K562 (cell line): ENCODE measurements at regions not wholly inside any gene's neighbourhood (a gene's known extent, or its start where the extent isn't known, plus 50 kb on each side); places are given as distances from the start of the nearest gene placed in this dataset.

Experiments used
- ATAC-seq: fragments of 200-7000 bp; cut with Tn5 transposase; 3 replicates; pipeline ENCODE4 v1.9.1; 2020; ENCODE audit warnings: moderate library complexity
- BruUV-seq: library from RNA; stranded (reverse); fragments of 400-500 nt; replicated peaks from 2 replicates; lab custom pipeline; 2021; lab: Mats Ljungman, UMichigan
- CTCF ChIA-PET: fragments of 300-600 bp; formaldehyde crosslinking; extraction: SDS; loops from one replicate; lab custom pipeline; 2021; ENCODE audit warnings: low intra/inter-chr PET ratio; lab: Yijun Ruan, JAX
- POLR2A ChIA-PET: fragments of 300-600, 350-650 bp; sonication (Branson Sonifier 250); formaldehyde crosslinking; extraction: SDS; loops from one replicate; lab custom pipeline; 2021; ENCODE audit warnings: antibody characterized with exemption, inconsistent platforms; lab: Yijun Ruan, JAX
- DNase-seq, 4 experiments: peaks; one replicate each; pipeline versions ENCODE4 v3.0.0 to v3.0.0-alpha.2; 2011 to 2018; ENCODE audit warnings: low spot score in 3 of 4, mixed read lengths in 3 of 4; ENCODE audit errors: extremely low read depth in 1 of 4
- FAIRE-seq: peaks from 2 replicates; lab custom pipeline; 2011; peaks lifted over from hg19 to GRCh38; lab: Jason Lieb, UNC
- H2AFZ ChIP-seq: 2 replicates; pipeline ENCODE4 v1.6.0; 2011; ENCODE audit warnings: low read depth, low read length, control low read depth, inconsistent platforms
- H3K27ac ChIP-seq: fragments of 200-600 bp; 3 replicates; pipeline ENCODE4 v1.8.0; 2011; ENCODE audit warnings: low read depth, mild to moderate bottlenecking, control low read depth, inconsistent platforms, low read length, moderate library complexity, mixed read lengths; ENCODE audit errors: extremely low read depth
- H3K27me3 ChIP-seq, 2 experiments: fragments of 300-600 bp in 1 of 2; 2 replicates in 1 of 2; 3 replicates in 1 of 2; pipeline versions ENCODE4 v1.6.0 to v1.8.0; 2011; ENCODE audit warnings: inconsistent platforms in 2 of 2, low read length in 2 of 2, mild to moderate bottlenecking in 1 of 2, mixed read lengths in 1 of 2, moderate library complexity in 1 of 2; ENCODE audit not compliant: control insufficient read depth in 2 of 2, insufficient read depth in 2 of 2
- H3K36me3 ChIP-seq: fragments of 300-600 bp; 3 replicates; pipeline ENCODE4 v1.8.0; 2011; ENCODE audit warnings: mild to moderate bottlenecking, low read length, inconsistent platforms; ENCODE audit not compliant: control insufficient read depth, insufficient read depth
- H3K4me1 ChIP-seq, 2 experiments: fragments of 200-600 bp in 1 of 2; replicated peaks in 1 of 2; 2 replicates in 1 of 2; 3 replicates in 1 of 2; pipeline versions ENCODE4 v1.5.1 to v1.8.0; 2011; ENCODE audit warnings: inconsistent platforms in 2 of 2, low read length in 2 of 2, mild to moderate bottlenecking in 1 of 2, mixed read lengths in 1 of 2, moderate library complexity in 1 of 2; ENCODE audit not compliant: control insufficient read depth in 2 of 2, insufficient read depth in 2 of 2
- H3K4me2 ChIP-seq: 2 replicates; pipeline ENCODE4 v1.6.1; 2011; ENCODE audit warnings: low read length, control low read depth, inconsistent platforms, mixed read lengths; ENCODE audit not compliant: insufficient read depth
- H3K4me3 ChIP-seq: fragments of 200-600 bp; sonication (generic), shearing (Covaris generic); 2 replicates; pipeline ENCODE4 v1.5.1; 2016; ENCODE audit warnings: control low read depth, inconsistent platforms
- H3K79me2 ChIP-seq: fragments of 200-600 bp; 3 replicates; pipeline ENCODE4 v1.8.0; 2011; ENCODE audit warnings: low read length, inconsistent platforms; ENCODE audit not compliant: control insufficient read depth, insufficient read depth
- H3K9ac ChIP-seq, 2 experiments: 2 replicates each; pipeline versions ENCODE4 v1.6.0 to v1.6.1; 2011; ENCODE audit warnings: low read depth in 2 of 2, low read length in 2 of 2, control low read depth in 1 of 2, inconsistent platforms in 1 of 2, mild to moderate bottlenecking in 1 of 2, mixed read lengths in 1 of 2; ENCODE audit not compliant: insufficient read depth in 1 of 2
- H3K9me1 ChIP-seq: one replicate; pipeline ENCODE4 v1.6.0; 2011; ENCODE audit warnings: inconsistent platforms, mild to moderate bottlenecking, low read length, moderate library complexity; ENCODE audit not compliant: control insufficient read depth, insufficient read depth
- H3K9me3 ChIP-seq: replicated peaks from 2 replicates; pipeline ENCODE4 v1.5.1; 2011; ENCODE audit warnings: low read depth, low read length, inconsistent platforms; ENCODE audit not compliant: control insufficient read depth, insufficient read depth
- H4K20me1 ChIP-seq: replicated peaks from 2 replicates; pipeline ENCODE4 v1.6.1; 2011; ENCODE audit warnings: low read length, inconsistent platforms, mixed read lengths; ENCODE audit not compliant: control insufficient read depth, insufficient read depth
- CEBPB ChIP-seq: fragments of 450-650 bp; IDR thresholded peaks from 2 replicates; pipeline ENCODE4 v1.6.1; 2016; ENCODE audit warnings: missing genetic modification characterization, missing compliant biosample characterization
- CEBPG ChIP-seq, 3 experiments: fragments of 200-800 bp in 1 of 3; sonication (Bioruptor generic) in 1 of 3; sonication (generic) in 1 of 3; formaldehyde crosslinking in 1 of 3; IDR thresholded peaks in 2 of 3; conservative IDR thresholded peaks in 1 of 3; 2 replicates each; pipeline versions ENCODE4 v1.6.1 to v1.8.0; 2016 to 2022; ENCODE audit warnings: missing compliant biosample characterization in 2 of 3, missing genetic modification characterization in 2 of 3, mild to moderate bottlenecking in 1 of 3, missing genetic modification reagents in 1 of 3
- ESRRA ChIP-seq: fragments of 450-650 bp; IDR thresholded peaks from 2 replicates; pipeline ENCODE4 v1.6.1; 2014; ENCODE audit warnings: low read depth, mild to moderate bottlenecking, moderate library complexity, borderline replicate concordance
- MXI1 ChIP-seq: IDR thresholded peaks from 2 replicates; pipeline ENCODE4 v1.6.1; 2011; ENCODE audit warnings: low read depth, mild to moderate bottlenecking, improper control_type of control experiment, low read length
- WGBS: fragments of 100-300 bp; shearing (Covaris generic); methylation state at CpG from one replicate; pipeline ENCODE4 v1.1.6; 2016; ENCODE audit warnings: low coverage, mixed read lengths; ENCODE audit not compliant: insufficient coverage; ENCODE audit errors: missing lambda C conversion rate; 5-methylcytosine and 5-hydroxymethylcytosine counted together
- in situ Hi-C: fragments of 300-500 bp; cut with MboI; formaldehyde crosslinking; loops from 4 replicates; pipeline ENCODE4 v1.15.0; 2018; ENCODE audit warnings: inconsistent platforms, mixed read lengths
- intact Hi-C: fragments of 100-400 bp; cut with micrococcal nuclease; formaldehyde crosslinking; loops from 2 replicates; pipeline ENCODE4 v1.14.2; 2022

DNA sequence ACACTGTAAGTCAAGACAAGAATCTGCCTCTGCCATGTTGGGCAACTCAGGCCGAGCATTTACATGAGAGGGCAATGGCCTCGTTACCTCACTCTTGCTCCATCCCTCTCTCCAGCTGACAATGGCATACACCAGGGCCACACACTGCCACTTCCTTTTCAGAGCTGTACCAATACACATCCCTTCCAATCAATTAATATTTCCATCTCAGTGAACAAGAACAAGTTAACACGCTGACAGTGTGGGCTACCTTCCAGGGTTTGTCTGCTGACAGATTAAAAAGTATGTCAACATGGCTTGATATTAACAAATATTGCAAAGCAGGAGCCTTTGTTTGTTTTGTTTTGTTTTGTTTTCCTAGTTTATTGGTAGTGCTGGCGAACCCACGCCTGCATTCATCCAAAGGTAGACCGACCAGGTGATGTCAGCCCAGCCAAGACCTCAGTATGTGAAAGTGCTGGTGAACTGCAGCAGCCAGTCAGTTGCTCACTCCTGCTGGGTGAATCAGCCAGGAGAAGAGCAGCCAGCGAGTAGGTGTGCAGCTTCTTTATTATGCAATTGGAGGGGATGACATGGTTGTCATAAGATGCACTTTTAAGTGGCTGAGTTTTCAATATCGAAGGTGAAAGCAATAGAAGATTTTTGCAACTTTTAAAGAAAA, 487.3 kb upstream of the JARID2 start:
- Histone ChIP-seq H3K4me3 (no peak overlapping the region), H3K27me3 (no peaks in the 10 kb centered on the region), H3K36me3 (no peaks in the 10 kb centered on the region), H3K79me2 (no peaks in the 10 kb centered on the region), H3K4me1 (peaks cover 3 to 19% of the 10 kb centered on the region in 2 experiments; a peak in 4 of 5 replicates), H3K9ac (no peak overlapping the region), H2AFZ (no peak overlapping the region; the same call in 1 of the 2 replicates), H3K4me2 (no peak overlapping the region), H3K9me1 (no peaks in the 10 kb centered on the region), H3K27ac (no peak overlapping the region), H3K9me3 (no peaks in the 10 kb centered on the region), H4K20me1 (no peaks in the 10 kb centered on the region)
- FAIRE-seq (no peak), ATAC-seq (no peak), DNase-seq (no peak)
- BruUV-seq = no TSS peak
- in situ Hi-C loops (no loop called here), intact Hi-C loops (no loop called here)
- TF ChIP-seq CEBPG (CRISPR knock-in tag; IDR thresholded peaks at IDR 0.05) = no peak
- TF ChIP-seq CEBPG (tag; conservative IDR thresholded peaks at IDR 0.05 in 1 of 2, IDR thresholded peaks at IDR 0.05 in 1 of 2) = 0 out of 4 replicates have a peak, but pooled peaks of 1 of the 2 experiments have one; percentile 9
- no peak for TF ChIP-seq MXI1
- ChIA-PET POLR2A (no interaction called here), CTCF (no interaction called here)
- WGBS = 44% methylated on average over 8 of the region's 8 CpGs

DNA sequence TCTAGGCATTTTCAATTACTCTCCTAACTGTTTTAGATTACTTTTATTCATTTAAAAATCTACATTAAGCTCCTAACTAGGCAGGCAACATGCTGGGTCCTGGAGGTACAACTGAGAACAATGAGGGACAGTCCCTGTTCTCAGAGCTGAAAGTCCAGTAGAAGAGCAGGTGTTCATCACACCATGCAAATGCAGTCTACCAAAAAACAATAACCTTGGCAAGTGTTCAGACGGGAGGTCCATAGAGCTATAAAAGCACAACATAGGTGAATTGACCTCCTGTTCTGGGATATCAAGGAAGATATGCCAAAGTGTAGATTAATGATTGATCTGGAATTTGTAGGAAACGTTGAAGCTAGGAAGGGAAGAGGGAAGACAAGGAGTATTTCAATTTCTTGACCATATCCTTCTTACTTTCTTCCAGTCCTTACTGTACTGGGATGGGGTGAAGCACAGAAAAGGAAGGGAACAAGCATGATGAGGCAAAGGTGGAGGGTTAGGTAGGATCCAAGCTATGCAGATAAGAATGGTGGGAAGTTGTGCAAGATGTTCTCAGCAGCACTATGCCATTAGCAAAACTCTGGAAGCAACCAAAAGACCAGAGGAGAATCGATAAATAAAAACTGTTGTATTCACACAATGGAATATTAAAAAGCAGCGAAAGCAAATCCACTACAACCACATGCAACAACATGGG, 485.7 kb upstream of the JARID2 start:
- DNase-seq = no peak
- H3K9ac ChIP-seq = no peak overlapping the region
- peaks cover 3 to 22% of the 10 kb centered on the region in 2 experiments; a peak in 4 of 5 replicates for H3K4me1 ChIP-seq
- intact Hi-C loops = no loop called here
- peak; percentile 74 for TF ChIP-seq CEBPB
- no peak for TF ChIP-seq ESRRA
- POLR2A ChIA-PET = no interaction called here
- 59% methylated on average over 4 of the region's 4 CpGs for WGBS
- no peak overlapping the region for H3K27ac ChIP-seq
- H3K79me2 ChIP-seq = no peaks in the 10 kb centered on the region
- no peak overlapping the region for H2AFZ ChIP-seq
- H3K27me3 ChIP-seq = no peaks in the 10 kb centered on the region
- in situ Hi-C loops = no loop called here
- H3K36me3 ChIP-seq = no peaks in the 10 kb centered on the region
- CTCF ChIA-PET = no interaction called here
- ATAC-seq = no peak
- H3K4me3 ChIP-seq = no peak overlapping the region
- no TSS peak for BruUV-seq
- no peaks in the 10 kb centered on the region for H4K20me1 ChIP-seq
- no peak overlapping the region for H3K4me2 ChIP-seq
- H3K9me1 ChIP-seq = no peaks in the 10 kb centered on the region
- FAIRE-seq = no peak
- H3K9me3 ChIP-seq = no peaks in the 10 kb centered on the region
